DND-41 (cell line): ENCODE measurements at regions not wholly inside any gene's neighbourhood (a gene's known extent, or its start where the extent isn't known, plus 50 kb on each side); places are given as distances from the start of the nearest gene placed in this dataset.

Experiments
- ATAC-seq: fragments of 200-7000 bp; cut with Tn5 transposase; 3 replicates; pipeline ENCODE4 v1.9.1; 2021; ENCODE audit warnings: low read depth; ENCODE audit not compliant: insufficient read depth
- DNase-seq: peaks from one replicate; pipeline ENCODE4 v3.0.0-alpha.2; 2020
- H2AFZ ChIP-seq: 2 replicates; pipeline ENCODE4 v1.6.0; 2012; ENCODE audit warnings: low read depth, low read length
- H3K27ac ChIP-seq: 2 replicates; pipeline ENCODE4 v1.5.1; 2012; ENCODE audit warnings: low read length, inconsistent platforms
- H3K27me3 ChIP-seq: fragments of 200-600 bp; sonication (generic); 2 replicates; pipeline ENCODE4 v1.6.0; 2012; ENCODE audit warnings: low read length, mild to moderate bottlenecking, inconsistent platforms; ENCODE audit not compliant: insufficient read depth, poor library complexity
- H3K36me3 ChIP-seq: 2 replicates; pipeline ENCODE4 v1.5.1; 2012; ENCODE audit warnings: low read length, inconsistent platforms; ENCODE audit not compliant: insufficient read depth
- H3K4me1 ChIP-seq: 2 replicates; pipeline ENCODE4 v1.5.1; 2012; ENCODE audit warnings: mild to moderate bottlenecking, low read length; ENCODE audit not compliant: insufficient read depth
- H3K4me2 ChIP-seq: 2 replicates; pipeline ENCODE4 v1.6.0; 2012; ENCODE audit warnings: mild to moderate bottlenecking, moderate library complexity, low read length, inconsistent platforms; ENCODE audit not compliant: insufficient read depth
- H3K4me3 ChIP-seq, 2 experiments: fragments of 200-600 bp in 1 of 2; shearing (Covaris generic) in 1 of 2; 2 replicates each; pipeline ENCODE4 v1.5.1; 2012 to 2016; ENCODE audit warnings: inconsistent platforms in 2 of 2, low read length in 2 of 2, mild to moderate bottlenecking in 2 of 2, low read depth in 1 of 2, moderate library complexity in 1 of 2
- H3K79me2 ChIP-seq: 2 replicates; pipeline ENCODE4 v1.6.0; 2012; ENCODE audit warnings: low read length, inconsistent platforms; ENCODE audit not compliant: insufficient read depth
- H3K9ac ChIP-seq: 2 replicates; pipeline ENCODE4 v1.6.0; 2012; ENCODE audit warnings: low read depth, mild to moderate bottlenecking, inconsistent platforms, low read length, moderate library complexity
- H3K9me3 ChIP-seq: 2 replicates; pipeline ENCODE4 v1.5.1; 2012; ENCODE audit warnings: low read length, moderate library complexity, mild to moderate bottlenecking, inconsistent platforms; ENCODE audit not compliant: insufficient read depth, severe bottlenecking
- H4K20me1 ChIP-seq: 2 replicates; pipeline ENCODE4 v1.6.0; 2012; ENCODE audit warnings: low read length; ENCODE audit not compliant: insufficient read depth
- CTCF ChIP-seq: IDR thresholded peaks from 2 replicates; pipeline ENCODE4 v1.5.1; 2012; ENCODE audit warnings: borderline replicate concordance, low read length, moderate library complexity, mild to moderate bottlenecking; ENCODE audit not compliant: poor library complexity, severe bottlenecking; ENCODE audit errors: extremely low read depth
- EZH2 ChIP-seq: IDR thresholded peaks from 3 replicates; pipeline ENCODE4 v1.6.1; 2012; ENCODE audit warnings: borderline replicate concordance, low read depth, mild to moderate bottlenecking, moderate library complexity, low read length, inconsistent platforms; ENCODE audit not compliant: severe bottlenecking

DNA sequence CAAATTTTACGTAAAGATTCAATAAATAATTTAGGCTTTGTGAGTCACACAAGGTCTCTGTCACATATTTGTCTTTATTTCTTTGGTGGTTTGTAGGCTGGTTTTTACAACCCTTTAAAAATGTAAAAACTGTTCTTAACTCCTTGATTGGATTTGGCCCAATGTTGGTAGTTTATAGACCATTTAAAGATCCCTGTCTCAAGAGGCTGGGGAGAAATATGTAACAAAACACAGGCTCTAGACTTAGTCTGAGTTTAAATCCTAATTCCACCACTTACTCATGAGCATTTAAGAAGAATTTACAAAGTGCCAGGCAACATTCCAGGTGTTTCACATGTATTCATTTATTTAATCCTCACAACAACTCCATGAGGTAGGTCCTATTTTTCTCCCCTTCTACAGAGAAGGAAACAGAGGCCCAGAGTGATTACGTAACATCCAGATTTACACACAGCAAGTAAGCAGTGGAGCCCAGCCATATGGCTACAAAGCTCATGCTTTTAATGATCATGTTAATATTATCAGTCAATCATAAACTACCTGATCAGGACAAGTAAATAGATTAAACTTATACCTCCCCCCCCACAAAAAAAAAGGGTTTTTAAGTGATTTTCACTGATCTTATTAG lies 416.6 kb upstream of the ACVR2A start:
- no peak for DNase-seq
- Histone ChIP-seq H3K79me2 (no peaks in the 10 kb centered on the region), H3K4me3 (no peak overlapping the region), H3K27me3 (no peaks in the 10 kb centered on the region), H4K20me1 (no peaks in the 10 kb centered on the region), H3K27ac (no peak overlapping the region), H3K36me3 (no peaks in the 10 kb centered on the region), H3K9me3 (no peaks in the 10 kb centered on the region), H2AFZ (no peak overlapping the region), H3K9ac (no peak overlapping the region), H3K4me2 (no peak overlapping the region), H3K4me1 (no peaks in the 10 kb centered on the region)
- ATAC-seq, result no peak
- TF ChIP-seq EZH2 (no peak), CTCF (no peak)

DNA sequence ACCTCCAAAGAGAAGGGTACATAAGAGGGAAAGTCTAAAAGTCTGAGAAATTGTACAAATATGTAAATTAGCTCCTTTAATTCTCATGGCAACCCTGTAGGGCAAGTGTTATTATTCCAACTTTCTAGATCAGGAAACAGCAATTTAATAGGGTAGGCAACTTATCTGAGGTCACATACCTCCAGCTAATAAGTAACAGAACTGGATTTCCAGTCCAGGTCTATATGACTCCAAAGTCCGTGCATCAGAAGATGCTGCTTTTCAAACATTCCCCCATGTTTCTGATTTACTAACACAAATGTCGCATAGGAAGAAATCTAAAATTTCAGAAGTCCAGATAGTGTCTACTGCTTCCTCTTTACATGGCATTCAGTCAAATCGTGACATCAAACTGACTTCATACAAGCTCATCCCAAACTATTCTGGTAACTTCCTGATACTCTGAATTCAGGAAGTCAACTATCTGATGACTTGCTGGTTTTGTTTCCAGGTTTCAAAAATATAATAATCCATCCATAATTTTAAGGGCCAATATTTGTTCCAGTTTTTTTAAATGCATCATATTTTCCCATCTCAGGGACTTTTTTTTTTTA lies 419.3 kb upstream of the ACVR2A start:
- DNase-seq (no peak), ATAC-seq (no peak)
- Histone ChIP-seq H3K27ac (no peak overlapping the region), H3K9ac (no peak overlapping the region), H3K4me3 (no peak overlapping the region), H3K4me2 (no peak overlapping the region), H3K27me3 (no peaks in the 10 kb centered on the region), H3K79me2 (no peaks in the 10 kb centered on the region), H2AFZ (no peak overlapping the region), H3K4me1 (no peaks in the 10 kb centered on the region), H4K20me1 (no peaks in the 10 kb centered on the region), H3K36me3 (no peaks in the 10 kb centered on the region), H3K9me3 (no peaks in the 10 kb centered on the region)
- TF ChIP-seq CTCF (no peak), EZH2 (no peak)

DNA sequence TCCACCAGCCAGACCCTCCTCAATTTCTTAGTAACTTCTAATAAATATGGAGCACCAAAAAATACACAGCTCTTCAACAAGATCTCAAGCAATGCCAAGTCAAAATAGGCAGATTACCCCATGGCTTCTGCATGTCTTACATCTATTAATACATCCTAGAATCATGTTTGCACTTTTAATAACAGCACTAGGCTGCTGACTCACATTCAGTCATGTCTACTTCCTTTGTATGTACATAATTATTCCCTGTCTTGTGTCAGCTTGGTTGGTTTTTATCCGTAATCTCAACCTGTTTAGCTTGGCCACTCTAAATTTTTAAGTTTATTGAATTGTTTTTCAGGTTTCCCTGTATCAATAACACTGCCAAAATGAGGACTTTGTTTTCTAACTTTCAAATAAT lies 420.1 kb upstream of the ACVR2A start:
- TF ChIP-seq CTCF (no peak), EZH2 (no peak)
- Histone ChIP-seq H3K4me2 (no peak overlapping the region), H4K20me1 (no peaks in the 10 kb centered on the region), H3K79me2 (no peaks in the 10 kb centered on the region), H3K36me3 (no peaks in the 10 kb centered on the region), H3K4me3 (no peak overlapping the region), H2AFZ (no peak overlapping the region), H3K4me1 (no peaks in the 10 kb centered on the region), H3K27me3 (no peaks in the 10 kb centered on the region), H3K9me3 (no peaks in the 10 kb centered on the region), H3K27ac (no peak overlapping the region), H3K9ac (no peak overlapping the region)
- DNase-seq (no peak), ATAC-seq (no peak)
